Embryonic facial prominence (tissue), 1 donor: ENCODE measurements at regions not wholly inside any gene's neighbourhood (a gene's known extent, or its start where the extent isn't known, plus 50 kb on each side); places are given as distances from the start of the nearest gene placed in this dataset.

Experiments used
- DNase-seq: peaks from one replicate; pipeline ENCODE4 v3.0.0-alpha.2; 2016; ENCODE audit errors: extremely low spot score

GRCh38 chr7:33813331-33813730 is 92.0 kb upstream of the BMPER start:
- DNase-seq, result no peak

GRCh38 chr7:33814400-33814799 is 90.9 kb upstream of the BMPER start:
- no peak for DNase-seq

- DNase-seq, result no peak
These were observed 90.4 kb upstream of the BMPER start for GRCh38 chr7:33814936-33815335.

GRCh38 chr7:33815336-33815735 is 90.0 kb upstream of the BMPER start:
- DNase-seq, result no peak

GRCh38 chr7:33816106-33816505 is 89.2 kb upstream of the BMPER start:
- DNase-seq, result no peak

- no peak for DNase-seq
These were observed 85.7 kb upstream of the BMPER start for GRCh38 chr7:33819658-33820057.

- DNase-seq, result no peak
These were observed 85.1 kb upstream of the BMPER start for GRCh38 chr7:33820206-33820605.

- DNase-seq, result no peak
These were observed 83.4 kb upstream of the BMPER start for GRCh38 chr7:33821970-33822369.

GRCh38 chr7:33823913-33824312 is 81.4 kb upstream of the BMPER start:
- no peak for DNase-seq

- no peak for DNase-seq
These were observed 80.4 kb upstream of the BMPER start for GRCh38 chr7:33824911-33825459.

- no peak for DNase-seq
These were observed 79.7 kb upstream of the BMPER start for GRCh38 chr7:33825644-33826043.

- no peak for DNase-seq
These were observed 75.8 kb upstream of the BMPER start for GRCh38 chr7:33829536-33829935.

GRCh38 chr7:33831389-33832141 is 73.8 kb upstream of the BMPER start:
- no peak for DNase-seq

GRCh38 chr7:33832271-33832721 is 73.0 kb upstream of the BMPER start:
- DNase-seq, result no peak

GRCh38 chr7:33836797-33837355 is 68.5 kb upstream of the BMPER start:
- DNase-seq, result no peak

GRCh38 chr7:33837356-33837851 is 67.9 kb upstream of the BMPER start:
- no peak for DNase-seq

- DNase-seq, result no peak
These were observed 64.3 kb upstream of the BMPER start for GRCh38 chr7:33841031-33841430.

GRCh38 chr7:33841705-33842129 is 63.6 kb upstream of the BMPER start:
- no peak for DNase-seq

GRCh38 chr7:33842150-33842549 is 63.2 kb upstream of the BMPER start:
- DNase-seq, result no peak

- no peak for DNase-seq
These were observed 59.3 kb upstream of the BMPER start for GRCh38 chr7:33845991-33846509.

GRCh38 chr7:33849004-33849403 is 56.3 kb upstream of the BMPER start:
- no peak for DNase-seq

- DNase-seq, result no peak
These were observed 55.3 kb upstream of the BMPER start for GRCh38 chr7:33849971-33850559.
